ENCODE measurements at regions not wholly inside any gene's neighbourhood (a gene's known extent, or its start where the extent isn't known, plus 50 kb on each side); places are given as distances from the start of the nearest gene placed in this dataset.

DNA sequence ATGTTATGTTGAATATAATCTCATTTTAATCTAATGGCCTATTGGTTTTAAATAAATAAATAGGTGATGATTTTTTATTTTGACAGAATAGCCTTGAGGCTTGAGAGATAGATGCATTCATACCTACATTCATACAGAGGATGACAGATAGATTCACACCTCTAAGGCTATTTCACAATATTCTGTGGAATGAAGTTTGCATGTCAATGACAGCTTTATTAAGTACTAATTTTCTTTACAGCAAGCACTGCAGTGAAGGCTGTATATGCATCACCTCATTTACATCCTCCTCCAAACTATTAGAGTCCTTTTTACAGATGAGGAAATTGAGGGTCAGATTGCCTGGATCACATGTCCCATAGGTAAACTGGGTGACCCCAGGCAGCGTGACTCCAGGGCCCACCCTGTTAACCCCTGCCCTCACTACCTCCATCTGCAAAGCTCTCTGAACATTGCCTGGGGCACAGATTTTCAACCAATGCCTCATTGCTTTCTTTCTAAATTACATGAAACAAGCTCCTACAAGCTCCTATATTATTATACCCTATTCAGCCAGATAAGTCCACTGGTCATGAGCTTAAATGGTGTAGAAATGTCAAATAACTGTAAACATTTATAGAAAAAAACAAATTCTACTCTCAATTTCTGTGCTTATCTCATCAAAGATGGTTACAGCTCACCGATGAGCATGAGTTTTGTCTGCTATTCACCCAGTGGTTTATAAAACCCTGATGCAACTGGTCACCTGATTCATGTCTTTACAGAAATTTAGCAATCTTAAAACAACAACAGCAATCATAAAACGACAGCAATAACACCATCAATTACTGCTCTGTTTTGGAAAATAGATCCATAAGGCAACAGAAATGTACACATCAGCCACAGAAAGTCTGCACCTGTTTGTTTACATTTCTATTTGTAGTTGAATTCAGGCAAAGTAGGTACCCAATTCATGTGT is 338.0 kb downstream of the NSG2 start:
- TF ChIP-seq, protein P1, sequence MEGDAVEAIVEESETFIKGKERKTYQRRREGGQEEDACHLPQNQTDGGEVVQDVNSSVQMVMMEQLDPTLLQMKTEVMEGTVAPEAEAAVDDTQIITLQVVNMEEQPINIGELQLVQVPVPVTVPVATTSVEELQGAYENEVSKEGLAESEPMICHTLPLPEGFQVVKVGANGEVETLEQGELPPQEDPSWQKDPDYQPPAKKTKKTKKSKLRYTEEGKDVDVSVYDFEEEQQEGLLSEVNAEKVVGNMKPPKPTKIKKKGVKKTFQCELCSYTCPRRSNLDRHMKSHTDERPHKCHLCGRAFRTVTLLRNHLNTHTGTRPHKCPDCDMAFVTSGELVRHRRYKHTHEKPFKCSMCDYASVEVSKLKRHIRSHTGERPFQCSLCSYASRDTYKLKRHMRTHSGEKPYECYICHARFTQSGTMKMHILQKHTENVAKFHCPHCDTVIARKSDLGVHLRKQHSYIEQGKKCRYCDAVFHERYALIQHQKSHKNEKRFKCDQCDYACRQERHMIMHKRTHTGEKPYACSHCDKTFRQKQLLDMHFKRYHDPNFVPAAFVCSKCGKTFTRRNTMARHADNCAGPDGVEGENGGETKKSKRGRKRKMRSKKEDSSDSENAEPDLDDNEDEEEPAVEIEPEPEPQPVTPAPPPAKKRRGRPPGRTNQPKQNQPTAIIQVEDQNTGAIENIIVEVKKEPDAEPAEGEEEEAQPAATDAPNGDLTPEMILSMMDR (IDR thresholded peaks at IDR 0.05), result no peak
- TF ChIP-seq POLR2AphosphoS5 (IDR thresholded peaks at IDR 0.05) (no peak), POLR2A (IDR thresholded peaks at IDR 0.05) (no peak), EP300 (IDR thresholded peaks at IDR 0.05) (no peak)

Measured in suprapubic skin (tissue), 4 donors.